NCI-H1105 (cell line): ENCODE measurements at regions not wholly inside any gene's neighbourhood (a gene's known extent, or its start where the extent isn't known, plus 50 kb on each side); places are given as distances from the start of the nearest gene placed in this dataset.

Experiments
- DNase-seq: peaks from one replicate; lab custom pipeline; 2025; lab: John Stamatoyannopoulos, UW

DNA sequence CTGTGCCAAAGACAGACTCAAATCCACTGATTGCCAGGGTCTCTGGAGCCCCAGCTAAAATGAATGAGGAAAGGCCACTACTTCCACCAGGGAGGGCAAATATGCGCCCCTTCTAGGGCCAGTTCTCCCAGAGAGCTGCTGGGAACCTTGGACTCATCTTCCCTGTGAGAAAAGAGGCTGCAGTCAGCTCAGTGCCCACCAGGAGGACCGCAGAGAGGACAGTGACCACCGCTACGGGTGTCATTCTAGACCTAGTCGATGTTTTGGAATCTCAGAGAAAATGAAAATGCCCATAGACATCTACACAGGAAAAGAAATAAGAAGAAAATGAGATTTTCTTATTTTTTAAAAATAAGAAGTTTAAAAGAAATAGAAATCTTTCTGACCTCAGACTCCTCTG is 235.1 kb downstream of the UQCRFS1 start:
- DNase-seq = no peak

DNA sequence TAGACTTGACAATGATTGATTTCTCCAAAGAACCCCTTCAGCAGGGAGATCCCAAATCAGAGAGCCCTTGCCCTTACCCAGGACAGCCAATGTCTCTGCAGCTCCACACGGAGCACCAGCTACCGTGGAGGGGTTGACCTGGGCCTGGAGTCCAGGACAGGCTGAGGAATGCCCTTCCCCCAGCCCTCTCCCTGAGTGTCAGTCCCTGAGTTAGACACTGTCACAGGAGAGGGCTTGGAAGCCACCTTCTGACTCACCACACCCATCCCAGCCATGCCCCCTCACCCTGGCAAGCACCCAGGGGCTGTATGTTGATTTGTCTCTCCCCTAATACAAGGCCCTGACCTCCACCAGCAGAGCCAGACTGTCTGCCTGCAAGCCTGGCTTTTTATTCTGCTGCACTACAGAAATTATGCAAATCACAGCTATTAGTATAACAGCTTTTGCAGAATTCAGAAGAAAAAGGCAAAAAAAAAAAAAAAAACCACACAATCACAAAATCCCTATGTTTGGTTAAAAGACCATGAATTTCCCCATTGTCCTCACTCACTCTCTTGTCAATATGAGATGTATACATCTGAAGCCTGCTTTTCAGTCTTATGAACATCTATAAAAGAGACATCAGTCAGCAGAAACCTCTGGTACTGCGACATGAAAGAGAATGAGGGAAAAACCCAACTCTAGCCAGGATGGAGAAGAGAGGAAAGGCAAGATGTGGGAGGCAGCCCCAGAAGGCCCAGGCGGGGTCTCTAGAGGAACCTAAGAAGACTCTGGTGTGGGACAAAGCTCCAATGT is 240.7 kb downstream of the UQCRFS1 start:
- no peak for DNase-seq

DNA sequence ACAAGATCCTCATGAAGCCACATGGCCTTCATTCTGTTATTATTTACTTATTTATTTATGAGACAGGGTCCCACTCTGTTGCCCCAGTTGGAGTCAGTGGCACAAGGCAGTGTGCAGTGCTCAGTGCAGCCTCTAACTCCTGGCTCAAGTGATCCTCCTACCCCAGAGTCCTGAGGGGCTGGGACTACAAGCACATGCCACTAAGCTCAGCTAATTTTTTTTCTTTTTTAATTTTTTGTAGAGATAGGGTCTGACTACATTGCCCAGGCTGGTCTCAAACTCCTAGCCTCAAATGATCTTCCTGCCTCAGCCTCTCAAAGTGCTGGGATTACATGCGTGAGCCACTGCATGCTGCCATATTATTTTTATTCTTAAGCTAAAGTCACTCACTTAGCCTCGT is 241.4 kb downstream of the UQCRFS1 start:
- no peak for DNase-seq

DNA sequence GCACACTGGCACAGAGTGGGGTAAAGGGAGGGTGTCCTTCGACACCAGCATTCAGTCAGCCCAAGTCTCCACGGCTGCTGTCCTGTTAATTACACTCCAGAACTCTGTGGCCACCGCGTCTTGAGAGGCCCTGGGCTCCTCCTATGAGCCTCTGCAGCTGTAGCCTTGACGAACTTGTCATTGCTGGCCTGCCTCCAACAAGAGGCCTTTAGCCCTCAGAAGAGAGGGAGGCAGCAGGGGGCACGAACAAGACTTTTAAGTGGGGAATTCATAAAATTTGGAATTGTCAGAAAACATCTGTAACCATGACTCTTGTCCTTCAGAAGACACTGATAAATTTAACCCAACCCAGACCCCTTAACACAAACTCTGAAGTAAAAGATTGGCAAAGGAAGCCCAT is 241.9 kb downstream of the UQCRFS1 start:
- DNase-seq = no peak

DNA sequence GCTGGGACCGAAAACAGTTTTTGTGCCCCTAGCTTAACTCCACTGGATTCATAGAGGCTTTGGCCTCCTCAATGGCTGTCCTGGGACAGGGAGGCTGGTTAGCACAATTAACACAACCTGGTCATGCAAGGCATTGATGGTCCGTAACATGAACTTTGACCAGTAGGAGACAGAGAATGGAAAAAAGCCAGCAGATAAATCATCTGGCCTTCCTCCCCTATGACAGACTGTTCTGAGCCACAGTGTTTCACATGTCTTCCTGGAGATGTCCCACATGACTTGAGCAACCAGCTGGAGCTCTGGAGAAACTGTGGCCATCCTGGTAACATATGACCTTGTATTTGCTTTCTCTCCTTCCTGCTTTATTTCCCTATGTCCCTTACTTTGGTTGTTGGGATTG is 244.2 kb downstream of the UQCRFS1 start:
- DNase-seq = no peak

DNA sequence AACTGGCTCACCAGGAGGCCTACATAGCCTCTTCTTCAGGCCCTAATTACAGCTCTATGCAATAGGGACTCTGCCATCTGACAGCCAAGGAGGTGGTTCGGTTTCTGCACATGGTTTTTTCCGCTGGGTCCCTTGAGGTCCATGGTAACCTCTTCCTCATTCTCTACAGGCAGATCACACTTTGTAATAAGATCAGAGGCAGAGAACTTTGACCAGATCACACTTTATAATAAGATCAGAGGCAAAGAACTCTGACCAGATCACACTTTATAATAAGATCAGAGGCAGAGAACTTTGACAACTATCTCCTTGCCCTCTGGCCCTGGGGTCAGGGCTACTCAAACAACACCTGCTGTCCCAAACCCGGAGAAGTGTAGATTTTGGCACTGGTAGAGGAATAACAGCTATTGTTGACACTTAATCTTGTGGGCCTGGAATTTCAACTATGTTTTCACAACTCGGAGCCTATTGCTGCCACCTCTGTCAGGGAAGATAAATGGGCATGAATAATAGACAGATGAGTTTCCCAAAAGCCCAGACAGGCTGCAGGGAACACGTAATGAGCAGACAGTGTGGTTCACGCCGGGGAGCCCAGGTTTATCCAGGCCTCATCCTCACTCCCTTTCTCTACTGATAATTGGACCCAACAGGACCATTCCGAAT is 246.1 kb downstream of the UQCRFS1 start:
- no peak for DNase-seq

DNA sequence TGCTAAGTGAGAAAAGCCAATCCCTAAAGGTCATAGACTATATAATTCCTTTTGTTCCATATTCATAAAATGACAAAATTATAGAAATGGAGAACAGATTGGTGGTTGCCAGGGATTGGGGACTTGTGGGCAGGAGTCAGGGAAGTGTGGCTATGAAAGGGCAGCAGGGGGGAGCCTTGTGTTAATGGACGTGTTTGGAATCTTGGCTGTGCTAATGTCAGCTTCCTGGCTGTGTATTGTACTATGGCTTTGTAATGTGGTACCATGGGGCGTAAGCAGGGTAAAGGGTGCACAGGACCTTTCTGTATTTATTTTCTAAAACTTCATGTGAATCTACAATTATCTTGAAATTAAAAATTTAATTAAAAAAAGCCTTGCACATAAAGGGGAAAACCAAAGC is 248.5 kb downstream of the UQCRFS1 start:
- DNase-seq = no peak

DNA sequence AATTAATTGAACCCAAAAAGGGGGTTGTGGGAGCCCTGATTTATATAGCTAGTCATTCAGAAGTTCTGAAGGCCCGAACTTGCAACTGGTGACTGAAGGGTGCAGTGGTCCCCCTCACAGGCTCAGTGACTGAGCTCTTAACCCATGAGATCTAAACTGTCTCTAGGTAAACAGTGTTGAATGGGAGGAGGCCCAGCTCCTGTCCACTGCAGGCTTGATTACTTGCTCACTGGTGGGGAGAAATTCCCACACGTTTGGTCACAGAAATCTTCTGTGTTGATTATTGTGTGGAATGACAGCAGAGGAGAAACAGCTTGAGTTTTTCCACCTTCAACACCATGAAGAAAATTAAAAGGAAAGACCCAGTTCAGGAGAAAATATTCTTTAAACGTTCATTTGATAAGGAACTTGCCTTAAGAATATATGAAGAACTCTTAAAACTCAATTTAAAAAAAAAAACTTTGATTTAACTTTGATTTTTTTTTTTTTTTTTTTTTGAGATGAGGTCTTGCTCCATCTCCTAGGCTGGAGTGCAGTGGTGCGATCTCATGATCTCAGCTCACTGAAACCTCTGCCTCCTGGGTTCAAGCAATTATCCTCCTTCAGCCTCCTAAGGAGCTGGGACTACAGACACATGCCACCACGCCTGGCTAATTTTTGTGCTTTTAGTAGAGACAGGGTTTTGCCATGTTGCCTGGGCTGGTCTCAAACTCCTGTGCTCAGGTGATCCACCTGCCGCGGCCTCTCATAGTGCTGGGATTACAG is 249.3 kb downstream of the UQCRFS1 start:
- DNase-seq = no peak

DNA sequence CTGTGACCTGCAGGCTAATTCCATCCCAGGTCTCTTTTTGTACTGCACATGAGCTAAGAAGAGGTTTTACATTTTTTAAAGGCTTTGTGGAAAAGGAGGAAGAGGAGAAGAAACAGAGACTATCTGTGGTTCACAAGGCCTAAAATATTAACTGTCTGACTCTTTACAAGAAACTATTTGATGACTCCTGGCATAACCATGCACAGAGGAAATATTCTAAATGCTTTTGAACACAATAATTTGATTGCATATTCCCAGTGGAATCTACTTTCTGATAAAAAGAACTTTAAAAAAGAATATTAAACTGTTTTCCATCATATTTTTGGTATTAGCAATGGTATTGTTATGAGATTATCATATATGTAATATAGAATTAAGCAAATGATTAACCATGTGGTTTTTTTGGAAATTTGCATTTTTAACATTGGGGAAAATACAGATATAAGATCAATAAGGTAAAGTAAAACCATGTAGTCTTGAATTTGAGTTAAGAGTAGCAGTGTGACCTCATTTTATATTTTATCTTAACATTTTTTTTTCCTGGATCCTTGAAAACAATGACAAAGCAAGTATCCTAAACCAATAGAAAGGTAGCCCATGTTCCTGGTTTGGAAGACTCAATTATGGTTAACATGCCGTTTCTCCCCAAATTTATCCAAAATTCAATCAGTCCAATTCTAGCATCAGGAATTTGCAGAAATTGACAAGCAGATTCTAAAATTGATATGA is 251.0 kb downstream of the UQCRFS1 start:
- no peak for DNase-seq

DNA sequence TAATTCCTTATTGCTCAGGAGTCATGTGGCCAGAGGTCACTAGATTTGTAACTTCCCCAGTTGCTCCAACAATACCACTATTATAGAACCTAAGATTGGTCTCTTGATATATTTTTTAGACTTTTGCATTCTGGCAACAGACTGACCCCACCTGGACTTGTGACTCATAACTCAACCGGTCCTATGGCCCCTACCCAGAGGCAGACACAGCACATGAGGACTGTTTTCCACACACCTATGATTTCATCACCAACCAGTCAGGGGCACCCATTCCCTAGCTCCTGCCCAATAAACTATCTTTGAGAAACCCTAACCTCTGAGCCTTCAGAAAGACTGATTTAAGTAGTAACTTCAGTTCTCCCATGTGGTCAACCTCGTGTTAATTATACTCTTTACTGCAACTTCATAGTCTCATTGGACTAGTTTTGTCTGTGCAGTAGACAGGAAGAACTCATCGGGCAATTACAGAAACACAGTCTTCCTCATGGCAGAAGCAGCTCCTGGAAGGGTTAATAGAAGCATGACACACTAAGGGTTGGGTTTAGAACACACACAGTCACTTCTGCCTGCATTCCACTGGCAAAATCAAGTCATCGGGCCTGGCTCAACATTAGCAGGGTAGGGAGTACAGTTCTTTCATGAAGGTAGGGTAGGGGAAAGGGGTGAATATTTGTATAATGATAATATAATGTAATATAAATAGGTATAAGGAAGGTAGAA is 251.8 kb downstream of the UQCRFS1 start:
- no peak for DNase-seq

DNA sequence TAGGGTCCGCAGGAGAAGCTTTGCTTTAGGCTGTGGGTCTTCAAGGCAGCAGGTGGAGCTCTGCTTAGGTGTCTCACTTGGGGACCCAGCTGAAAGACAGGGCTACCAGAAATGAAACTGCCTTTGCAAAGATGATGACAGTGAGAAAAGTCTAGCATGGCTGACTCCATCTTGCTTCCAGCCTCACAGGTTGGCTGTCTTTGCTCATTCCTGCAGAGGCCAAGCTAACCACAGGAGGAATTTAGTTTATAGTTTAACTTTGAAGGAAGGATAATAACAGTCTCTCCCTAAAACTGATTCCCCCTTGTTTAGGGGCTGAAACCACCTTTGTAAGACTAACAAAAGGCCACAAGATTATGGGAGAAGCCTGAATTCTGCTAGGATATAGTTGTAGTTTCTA is 252.4 kb downstream of the UQCRFS1 start:
- DNase-seq = no peak

DNA sequence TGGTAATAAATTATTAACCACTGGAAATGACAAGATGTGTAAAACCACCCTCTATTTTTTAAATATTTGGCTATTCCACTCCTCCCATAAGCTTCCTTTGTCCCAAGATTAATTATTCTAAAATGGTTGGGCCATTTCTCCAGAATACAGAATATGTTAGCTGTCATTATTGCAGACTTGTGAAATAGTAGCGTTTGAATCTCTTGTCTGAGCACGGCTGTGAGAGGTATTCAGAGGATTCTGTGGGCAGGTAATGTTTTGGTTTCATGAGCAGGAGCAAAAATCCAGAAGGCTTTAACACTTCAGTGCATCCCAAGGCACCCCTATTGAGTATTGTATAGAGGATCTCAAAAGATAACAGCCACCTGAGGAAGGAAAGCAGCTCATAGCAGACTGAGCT is 256.0 kb downstream of the UQCRFS1 start:
- DNase-seq = no peak

DNA sequence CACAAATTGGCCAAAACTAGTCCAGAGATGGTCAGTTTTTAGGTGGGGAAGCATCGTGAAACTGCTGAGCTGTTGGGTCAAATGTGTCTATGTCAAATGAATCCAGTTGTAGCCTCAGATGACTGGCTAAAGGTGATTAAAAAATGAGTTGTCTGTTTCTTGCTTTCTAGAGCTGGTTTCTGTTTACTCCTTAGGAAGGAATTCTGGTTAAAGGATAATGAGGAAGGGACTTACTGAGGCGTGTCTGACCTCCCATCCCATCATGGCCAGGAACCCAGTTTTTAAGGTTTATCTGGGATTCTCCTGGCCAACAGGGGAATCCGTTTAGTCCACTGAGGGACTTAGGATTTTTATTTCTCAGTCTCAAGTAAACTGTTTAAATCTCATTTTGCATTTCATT is 256.5 kb downstream of the UQCRFS1 start:
- no peak for DNase-seq

DNA sequence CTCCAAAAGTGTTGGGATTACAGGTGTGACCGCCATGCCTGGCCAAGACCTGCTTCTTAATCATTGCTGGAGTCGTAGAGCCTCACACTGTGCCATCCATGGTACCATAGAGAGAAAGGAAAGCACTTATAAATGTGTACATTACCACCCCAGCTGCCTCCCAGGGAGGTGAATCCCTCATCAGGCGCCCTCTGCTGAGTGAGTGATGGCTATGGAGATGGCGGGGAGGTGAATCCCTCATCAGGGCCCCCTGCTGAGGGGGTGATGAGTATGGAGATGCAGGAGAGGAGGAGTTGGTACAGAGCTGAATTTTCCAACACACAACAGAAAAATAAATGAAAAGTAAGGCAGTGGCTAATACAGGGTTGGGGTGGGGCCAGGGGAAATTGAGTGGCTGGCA is 263.4 kb downstream of the UQCRFS1 start:
- DNase-seq = no peak

DNA sequence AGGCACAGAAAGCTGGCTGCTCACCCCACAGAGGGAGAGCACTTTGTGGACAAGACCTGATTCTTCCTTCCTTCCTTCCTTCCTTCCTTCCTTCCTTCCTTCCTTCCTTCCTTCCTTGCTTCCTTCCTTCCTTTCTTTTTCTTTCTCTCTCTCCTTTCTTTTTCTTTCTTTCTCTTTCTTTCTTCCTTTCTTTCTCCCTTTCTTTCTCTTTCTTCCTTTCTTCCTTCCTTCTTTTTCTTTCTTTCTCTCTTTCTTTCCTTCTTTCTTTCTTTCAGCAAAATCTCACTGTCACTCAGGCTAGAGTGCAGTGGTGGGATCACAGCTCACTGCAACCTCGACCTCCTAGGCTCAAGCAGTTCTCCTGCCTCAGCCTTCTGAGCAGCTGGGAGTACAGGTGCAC is 263.9 kb downstream of the UQCRFS1 start:
- DNase-seq = no peak

DNA sequence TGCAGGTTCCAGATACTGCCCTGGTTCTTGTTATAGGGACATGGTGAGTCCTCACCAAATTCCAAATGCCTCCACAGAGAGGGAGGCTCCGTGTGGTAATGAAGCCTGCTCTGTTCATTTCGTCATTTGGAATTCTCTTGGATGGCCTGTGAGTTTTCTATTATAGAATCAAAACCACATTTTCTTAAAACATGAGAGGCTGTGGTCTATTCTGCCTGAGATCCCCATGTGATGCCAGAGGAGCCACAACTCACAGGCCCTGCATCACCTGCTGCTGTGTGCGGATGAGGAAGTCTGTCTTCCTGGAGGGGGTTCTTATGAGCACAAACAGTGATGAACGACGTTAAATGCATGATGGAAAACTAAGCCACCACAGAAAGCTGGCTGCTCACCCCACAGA is 264.4 kb downstream of the UQCRFS1 start:
- DNase-seq = no peak

DNA sequence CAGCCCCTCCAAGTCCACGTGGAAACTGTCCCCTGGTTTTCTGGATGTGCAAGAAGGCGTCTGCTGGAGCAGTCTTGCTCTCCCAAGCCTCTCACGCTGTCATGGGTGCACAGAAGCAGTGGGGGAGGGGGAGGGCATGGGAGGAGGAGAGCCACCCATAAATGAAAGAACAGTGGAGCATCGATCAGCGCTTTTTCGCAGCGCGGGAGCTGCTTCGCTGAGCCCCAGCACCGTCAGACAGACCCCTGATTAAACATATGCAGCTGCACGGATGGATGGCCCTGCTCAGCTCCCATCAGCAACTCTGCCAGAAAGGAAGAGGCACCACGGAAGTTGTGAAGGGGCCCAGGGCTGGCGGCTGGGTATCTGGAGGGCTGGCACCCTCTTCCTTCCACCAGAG is 264.9 kb downstream of the UQCRFS1 start:
- no peak for DNase-seq

DNA sequence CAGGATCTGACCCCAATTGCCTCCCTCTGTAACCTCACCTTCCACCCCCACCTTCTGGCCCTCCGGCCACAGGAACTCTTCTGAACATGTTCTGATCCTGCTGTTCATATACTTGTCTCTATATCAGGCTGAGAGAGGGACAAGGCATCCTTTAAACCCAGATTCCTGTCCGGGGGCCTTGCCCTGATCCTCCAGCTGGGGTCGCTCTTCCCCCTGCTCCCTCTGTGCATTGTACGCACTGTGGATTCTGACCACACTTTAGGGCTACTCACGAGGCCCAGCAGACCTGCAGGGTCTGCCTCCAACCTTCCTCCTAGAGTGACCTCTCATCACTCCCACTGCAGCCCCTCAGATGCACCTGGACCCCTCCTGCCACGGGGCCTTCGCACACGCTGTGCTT is 269.3 kb downstream of the UQCRFS1 start:
- DNase-seq = no peak

DNA sequence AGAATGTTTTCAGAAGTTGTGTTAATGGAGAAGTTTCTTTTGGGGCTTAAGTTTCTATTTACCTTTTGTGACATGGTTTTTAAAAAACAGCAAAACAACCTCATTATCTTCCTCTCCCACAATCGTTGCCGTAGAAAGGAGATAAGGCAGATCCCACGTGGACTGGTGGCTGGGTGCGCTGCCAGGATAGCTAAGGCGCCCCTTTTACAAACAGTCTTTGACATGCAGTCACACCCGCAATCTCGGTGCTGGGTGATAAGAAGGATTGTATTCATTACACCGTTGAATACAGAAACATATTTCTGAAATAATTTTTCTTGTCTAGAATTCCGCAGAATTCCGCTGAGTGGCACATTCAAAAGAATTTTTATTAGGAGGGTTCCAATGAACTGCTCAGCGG is 271.1 kb downstream of the UQCRFS1 start:
- DNase-seq = no peak

DNA sequence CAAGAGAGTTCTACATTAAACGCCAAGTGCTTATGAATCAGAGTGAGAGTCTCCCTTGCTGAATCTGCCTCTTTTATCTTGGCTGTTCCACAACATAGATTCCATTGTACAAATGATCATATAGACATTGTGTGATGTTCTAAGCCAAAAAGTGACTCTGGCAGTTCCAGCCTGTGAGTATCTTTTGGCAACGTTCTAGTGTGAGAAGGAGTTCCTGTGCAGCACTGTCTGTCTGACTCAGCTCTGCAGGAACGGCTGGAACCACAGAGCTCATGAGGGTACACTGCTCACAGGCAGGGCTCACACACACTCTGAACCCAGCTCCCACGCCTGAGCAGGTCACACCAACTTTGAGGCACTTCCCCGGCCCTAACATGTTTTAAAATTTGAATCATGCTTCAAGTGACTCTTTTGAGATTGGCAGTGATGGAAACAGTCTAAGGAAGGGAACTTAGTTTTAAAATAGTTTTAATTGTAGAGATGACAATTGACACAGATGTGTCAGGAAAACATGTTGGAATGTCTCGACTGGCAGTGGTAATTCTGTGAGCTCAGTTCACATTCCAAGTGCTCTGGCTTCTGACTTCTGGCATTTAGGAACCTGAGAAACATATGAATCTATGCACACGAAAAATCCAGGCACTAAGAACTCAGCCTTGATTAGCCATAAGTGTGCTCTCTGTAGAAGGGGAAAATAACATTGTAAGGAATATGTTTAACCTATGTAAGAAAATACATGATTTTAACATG is 272.0 kb downstream of the UQCRFS1 start:
- no peak for DNase-seq

DNA sequence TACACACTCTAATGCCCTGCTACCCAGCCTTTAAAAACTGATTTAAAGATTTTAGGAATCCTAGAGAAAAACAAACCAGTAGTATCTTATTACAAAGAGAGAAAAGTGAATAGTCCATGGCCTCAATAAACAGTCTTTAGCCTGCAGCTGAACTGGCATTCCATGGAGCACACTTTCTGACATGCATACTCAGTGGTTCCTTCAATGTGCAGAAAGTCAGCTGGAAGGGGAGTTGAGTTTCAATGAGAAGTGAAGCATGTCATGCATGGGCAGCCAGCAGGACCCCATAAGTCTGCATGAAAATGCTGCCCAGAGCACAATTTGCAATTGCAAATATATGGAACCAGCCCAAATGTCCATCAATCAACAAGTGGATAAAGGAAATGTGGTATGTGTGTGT is 273.7 kb downstream of the UQCRFS1 start:
- DNase-seq = no peak
